IPS-18a (cell line): ENCODE measurements at regions not wholly inside any gene's neighbourhood (a gene's known extent, or its start where the extent isn't known, plus 50 kb on each side); places are given as distances from the start of the nearest gene placed in this dataset.
"Not testable (repeated sequence)": the region's sequence is repeated elsewhere in the genome, so short reads cannot be mapped to it uniquely, and the experiment has no call there.

Experiments
- H3K27ac ChIP-seq: one replicate; pipeline ENCODE4 v1.5.1; 2013; ENCODE audit warnings: low read length
- H3K27me3 ChIP-seq: one replicate; pipeline ENCODE4 v1.6.1; 2013; ENCODE audit warnings: mild to moderate bottlenecking, low read length; ENCODE audit not compliant: control insufficient read depth, insufficient read depth
- H3K36me3 ChIP-seq: one replicate; pipeline ENCODE4 v1.6.1; 2013; ENCODE audit warnings: low read depth, low read length; ENCODE audit not compliant: control insufficient read depth
- H3K4me1 ChIP-seq: one replicate; pipeline ENCODE4 v1.6.1; 2013; ENCODE audit warnings: low read depth, low read length; ENCODE audit not compliant: control insufficient read depth
- H3K4me3 ChIP-seq: one replicate; pipeline ENCODE4 v1.5.1; 2013; ENCODE audit warnings: low read length
- H3K9ac ChIP-seq: one replicate; pipeline ENCODE4 v1.6.1; 2013; ENCODE audit warnings: mild to moderate bottlenecking, low read length, moderate library complexity
- H3K9me3 ChIP-seq: one replicate; pipeline ENCODE4 v1.6.1; 2013; ENCODE audit warnings: low read depth, low read length; ENCODE audit not compliant: control insufficient read depth

DNA sequence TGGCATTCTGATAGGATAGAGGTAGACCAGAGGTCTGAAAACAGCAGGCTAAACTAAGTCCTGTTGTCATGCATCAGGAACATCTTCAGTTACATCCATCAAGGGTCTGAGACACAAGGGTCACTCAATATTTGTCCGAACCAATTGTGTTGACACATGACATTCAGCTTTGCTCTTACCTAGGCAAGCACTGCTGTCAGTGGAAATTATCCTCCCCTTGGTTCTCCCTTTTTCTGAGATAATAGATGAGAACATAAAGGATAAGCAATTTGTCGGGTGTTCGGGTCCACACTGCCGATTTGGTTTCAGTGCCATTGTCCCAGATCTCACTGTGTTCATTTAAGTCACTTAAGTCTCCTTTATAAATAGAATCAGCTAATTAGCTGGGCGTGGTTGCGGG, 148.3 kb upstream of the MSX2 start:
- Histone ChIP-seq H3K27me3 (no peaks in the 10 kb centered on the region), H3K27ac (no peak overlapping the region), H3K4me1 (no peaks in the 10 kb centered on the region), H3K4me3 (no peak overlapping the region), H3K36me3 (no peaks in the 10 kb centered on the region), H3K9me3 (no peaks in the 10 kb centered on the region), H3K9ac (no peak overlapping the region)

DNA sequence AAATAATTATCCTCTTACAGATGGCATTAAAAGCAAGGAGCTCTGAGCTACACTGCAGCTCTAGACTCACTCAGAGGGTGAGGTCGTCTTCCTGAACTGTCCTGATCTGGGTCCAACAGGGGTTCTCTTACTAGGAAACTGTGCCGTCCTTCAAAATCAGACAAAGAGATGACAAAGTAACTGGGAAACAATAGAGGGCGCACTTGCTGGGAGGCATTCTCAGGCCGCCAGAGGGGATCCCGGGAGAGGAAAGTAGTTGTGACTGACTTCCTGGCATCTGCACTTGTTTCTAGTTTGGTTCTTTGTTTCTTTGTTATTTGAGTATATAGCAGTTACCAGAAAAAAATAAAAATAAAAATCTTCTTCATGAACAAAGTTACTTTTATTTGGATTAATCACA, 142.9 kb upstream of the MSX2 start:
- Histone ChIP-seq H3K27me3 (no peaks in the 10 kb centered on the region), H3K4me3 (no peak overlapping the region), H3K9ac (no peak overlapping the region), H3K36me3 (no peaks in the 10 kb centered on the region), H3K9me3 (no peaks in the 10 kb centered on the region), H3K27ac (no peak overlapping the region), H3K4me1 (no peaks in the 10 kb centered on the region)

DNA sequence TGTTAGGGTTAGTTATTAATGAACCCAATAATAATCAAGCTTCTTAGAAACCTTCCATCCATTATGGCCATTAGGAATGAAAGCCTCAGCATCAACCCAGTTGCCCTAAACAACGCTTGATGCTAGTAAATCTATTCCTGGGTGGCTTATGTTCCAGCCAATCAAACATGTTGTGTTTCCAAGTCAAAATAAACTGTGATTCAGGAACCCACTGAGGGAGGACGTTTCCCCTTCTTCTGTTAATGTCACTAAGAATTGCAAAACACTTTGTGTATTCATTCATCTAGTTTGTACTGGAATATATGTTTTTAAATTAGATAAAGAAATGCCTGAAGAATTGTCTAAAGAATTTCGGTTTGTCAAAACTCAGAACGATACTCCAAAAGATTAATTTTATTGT, 142.5 kb upstream of the MSX2 start:
- H3K4me1 ChIP-seq: no peaks in the 10 kb centered on the region
- no peaks in the 10 kb centered on the region for H3K27me3 ChIP-seq
- no peak overlapping the region for H3K27ac ChIP-seq
- no peak overlapping the region for H3K4me3 ChIP-seq
- H3K36me3 ChIP-seq: no peaks in the 10 kb centered on the region
- no peak overlapping the region for H3K9ac ChIP-seq
- H3K9me3 ChIP-seq: no peaks in the 10 kb centered on the region

DNA sequence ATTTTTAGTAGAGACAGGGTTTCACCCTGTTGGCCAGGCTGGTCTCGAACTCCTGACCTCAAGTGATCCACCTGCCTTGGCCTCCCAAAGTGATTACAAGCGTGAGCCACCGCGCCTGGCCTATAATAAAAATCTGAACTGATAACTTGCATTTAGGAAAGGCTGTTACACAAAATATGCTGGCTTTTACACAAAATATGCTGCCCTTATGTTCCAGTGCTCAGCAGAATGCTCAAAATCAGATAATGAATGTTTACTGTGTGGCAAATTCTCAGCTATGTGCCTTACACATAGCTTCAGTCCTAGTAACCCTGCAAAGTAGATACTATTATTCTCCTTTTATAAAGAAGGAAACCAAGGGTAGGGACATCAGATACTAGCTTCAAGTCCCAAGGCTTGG, 141.3 kb upstream of the MSX2 start:
- Histone ChIP-seq H3K4me3 (no peak overlapping the region), H3K9ac (no peak overlapping the region), H3K27me3 (no peaks in the 10 kb centered on the region), H3K9me3 (no peaks in the 10 kb centered on the region), H3K27ac (no peak overlapping the region), H3K36me3 (no peaks in the 10 kb centered on the region), H3K4me1 (no peaks in the 10 kb centered on the region)

DNA sequence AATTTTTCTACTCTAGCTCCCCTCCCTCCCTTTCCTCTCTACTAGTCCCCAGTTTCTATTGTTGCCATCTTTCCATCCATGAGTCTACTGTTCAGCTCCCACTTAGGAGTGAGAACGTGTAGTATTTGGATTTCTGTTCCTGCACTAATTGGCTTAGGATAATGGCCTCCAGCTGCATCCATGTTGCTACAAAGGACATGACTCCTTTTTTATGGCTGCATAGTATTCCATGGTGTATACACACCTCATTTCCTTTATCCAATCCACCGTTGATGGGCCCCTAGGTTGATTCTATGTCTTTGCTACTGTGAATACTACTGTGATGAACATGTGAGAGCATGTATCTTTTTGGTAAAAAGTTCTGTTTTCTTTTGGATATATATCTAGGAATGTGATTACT, 138.9 kb upstream of the MSX2 start:
- H3K36me3 ChIP-seq: no peaks in the 10 kb centered on the region
- no peaks in the 10 kb centered on the region for H3K27me3 ChIP-seq
- H3K9me3 ChIP-seq: no peaks in the 10 kb centered on the region
- H3K4me3 ChIP-seq: no peak overlapping the region
- H3K9ac ChIP-seq: no peak overlapping the region
- no peaks in the 10 kb centered on the region for H3K4me1 ChIP-seq
- H3K27ac ChIP-seq: no peak overlapping the region

DNA sequence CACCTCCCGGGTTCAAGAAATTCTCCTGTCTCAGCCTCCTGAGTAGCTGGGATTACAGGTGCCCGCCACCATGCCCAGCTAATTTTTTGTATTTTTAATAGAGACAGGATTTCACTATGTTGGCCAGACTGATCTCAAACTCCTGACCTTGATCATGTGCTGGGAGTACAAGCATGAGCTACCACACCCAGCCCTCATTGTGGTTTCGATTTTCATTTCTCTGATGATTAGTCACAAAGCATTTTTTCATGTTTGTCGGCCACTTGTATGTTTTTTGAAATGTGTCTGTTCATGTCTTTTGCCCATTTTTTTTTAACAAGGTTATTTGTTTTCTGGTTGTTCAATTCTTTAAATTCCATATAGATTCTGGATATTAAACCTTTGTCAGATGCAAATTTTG, 138.2 kb upstream of the MSX2 start:
- H3K27me3 ChIP-seq, H3K9ac ChIP-seq, H3K9me3 ChIP-seq, H3K27ac ChIP-seq, H3K36me3 ChIP-seq, H3K4me3 ChIP-seq, H3K4me1 ChIP-seq: not testable (repeated sequence)

DNA sequence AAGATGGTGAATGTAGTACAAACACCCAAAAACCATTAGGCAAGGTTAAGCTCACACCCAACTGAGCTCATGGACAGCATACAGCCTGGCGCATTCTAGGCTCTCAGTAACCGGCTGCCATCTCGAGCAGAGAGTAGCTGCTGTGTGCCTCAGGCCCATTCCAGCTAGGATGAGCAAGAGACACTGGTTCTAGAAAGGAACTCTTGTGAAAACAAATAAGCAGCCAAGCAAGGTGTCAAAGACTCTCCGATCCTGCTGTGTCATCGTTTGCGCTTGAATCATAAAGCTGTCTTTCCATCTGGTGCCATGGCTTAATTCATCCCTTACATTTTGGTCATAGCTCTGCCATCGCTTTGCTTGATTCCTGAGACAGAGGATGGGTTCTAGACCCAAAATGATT, 135.4 kb upstream of the MSX2 start:
- no peak overlapping the region for H3K9ac ChIP-seq
- no peaks in the 10 kb centered on the region for H3K27me3 ChIP-seq
- H3K9me3 ChIP-seq: no peaks in the 10 kb centered on the region
- no peak overlapping the region for H3K4me3 ChIP-seq
- no peaks in the 10 kb centered on the region for H3K4me1 ChIP-seq
- H3K36me3 ChIP-seq: no peaks in the 10 kb centered on the region
- no peak overlapping the region for H3K27ac ChIP-seq

DNA sequence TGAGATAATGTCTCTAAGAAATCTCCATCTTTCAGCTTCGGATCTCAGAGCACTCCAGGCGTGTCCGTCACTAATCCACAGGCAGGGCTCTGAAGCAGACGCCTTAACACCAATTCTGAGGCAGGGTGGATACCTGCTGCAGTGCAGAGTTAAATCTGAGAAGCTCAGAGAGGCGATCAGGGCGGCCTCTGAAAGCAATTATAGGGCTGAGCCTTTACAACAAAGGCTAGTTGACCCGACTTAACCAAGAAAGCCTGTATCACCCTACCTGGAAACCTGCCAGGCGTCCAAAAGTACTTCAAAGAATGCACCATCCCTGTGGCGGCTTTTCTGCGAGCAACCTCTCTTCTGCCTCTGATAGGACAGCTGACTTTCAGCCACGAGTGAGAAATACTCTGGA, 134.8 kb upstream of the MSX2 start:
- Histone ChIP-seq H3K27ac (no peak overlapping the region), H3K4me1 (no peaks in the 10 kb centered on the region), H3K9ac (no peak overlapping the region), H3K27me3 (no peaks in the 10 kb centered on the region), H3K4me3 (no peak overlapping the region), H3K9me3 (no peaks in the 10 kb centered on the region), H3K36me3 (no peaks in the 10 kb centered on the region)

DNA sequence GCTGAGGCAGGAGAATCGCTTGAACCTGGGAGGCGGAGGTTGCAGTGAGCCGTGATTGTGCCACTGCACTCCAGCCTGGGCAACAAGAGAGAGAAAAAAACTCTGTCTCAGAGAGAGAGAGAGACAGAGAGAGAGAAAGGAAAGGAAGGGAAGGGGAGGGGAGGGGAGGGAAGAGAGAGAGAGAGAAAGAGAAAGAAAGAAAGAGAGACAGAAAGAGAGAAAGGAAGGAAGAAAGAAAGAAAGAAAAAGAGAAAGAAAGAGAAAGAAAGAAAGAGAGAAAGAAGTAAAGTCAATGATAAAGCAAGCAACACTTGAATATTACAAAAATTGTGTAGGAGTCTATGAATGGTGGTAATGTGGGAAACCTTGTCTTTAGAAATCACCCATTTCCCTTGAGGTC, 133.6 kb upstream of the MSX2 start:
- Histone ChIP-seq H3K9me3 (no peaks in the 10 kb centered on the region), H3K4me1 (no peaks in the 10 kb centered on the region), H3K27me3 (no peaks in the 10 kb centered on the region)

DNA sequence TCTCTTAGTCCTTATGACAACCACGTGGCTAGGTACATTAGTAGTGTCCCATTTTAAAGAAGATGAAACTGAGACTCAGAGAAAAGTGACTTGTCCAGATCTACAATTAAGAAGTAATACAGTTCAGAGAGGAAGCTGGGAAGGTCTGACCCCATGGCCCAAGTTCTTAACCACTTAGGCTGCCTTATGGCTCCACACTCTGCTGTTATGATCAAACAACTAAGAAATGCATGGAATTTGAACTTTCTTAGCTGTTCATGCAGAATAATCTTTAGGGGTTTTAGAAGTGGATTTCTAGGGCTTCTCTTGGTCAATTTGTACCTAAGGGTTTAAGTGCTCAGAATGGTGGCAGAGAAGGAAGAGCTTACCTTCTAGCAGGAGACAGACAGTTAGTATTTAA, 128.0 kb upstream of the MSX2 start:
- Histone ChIP-seq H3K36me3 (no peaks in the 10 kb centered on the region), H3K4me1 (peaks cover 9% of the 10 kb centered on the region), H3K9me3 (no peaks in the 10 kb centered on the region), H3K27ac (no peak overlapping the region), H3K9ac (no peak overlapping the region), H3K27me3 (peaks cover 4% of the 10 kb centered on the region), H3K4me3 (no peak overlapping the region)

More for the DNA sequence above, 133.6 kb upstream of the MSX2 start:
- H3K27ac ChIP-seq: no peak overlapping the region
- no peaks in the 10 kb centered on the region for H3K36me3 ChIP-seq
- no peak overlapping the region for H3K9ac ChIP-seq
- H3K4me3 ChIP-seq: no peak overlapping the region

DNA sequence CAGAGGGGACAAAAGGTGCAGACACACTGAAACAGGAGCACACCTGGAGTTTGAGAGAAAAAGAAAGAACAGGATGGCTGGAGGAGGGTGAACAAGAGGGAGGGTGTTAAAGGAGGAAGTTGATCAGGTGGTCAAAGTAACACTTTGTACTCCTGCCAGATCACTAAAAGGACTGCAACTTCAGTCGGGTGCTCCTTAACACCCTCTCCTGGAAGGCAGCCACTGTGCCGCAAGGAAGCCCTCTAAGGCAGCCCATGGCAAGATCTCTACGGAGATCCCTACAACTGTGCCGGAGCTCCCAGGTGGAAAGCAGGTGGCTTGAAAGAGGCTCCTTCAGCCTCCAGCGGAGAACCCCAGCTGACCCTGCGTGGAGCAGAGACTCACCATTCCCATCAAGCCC, 124.4 kb upstream of the MSX2 start:
- Histone ChIP-seq H3K27ac (no peak overlapping the region), H3K4me1 (peaks cover 9% of the 10 kb centered on the region), H3K9ac (no peak overlapping the region), H3K9me3 (no peaks in the 10 kb centered on the region), H3K27me3 (peaks cover 4% of the 10 kb centered on the region), H3K36me3 (no peaks in the 10 kb centered on the region), H3K4me3 (no peak overlapping the region)

DNA sequence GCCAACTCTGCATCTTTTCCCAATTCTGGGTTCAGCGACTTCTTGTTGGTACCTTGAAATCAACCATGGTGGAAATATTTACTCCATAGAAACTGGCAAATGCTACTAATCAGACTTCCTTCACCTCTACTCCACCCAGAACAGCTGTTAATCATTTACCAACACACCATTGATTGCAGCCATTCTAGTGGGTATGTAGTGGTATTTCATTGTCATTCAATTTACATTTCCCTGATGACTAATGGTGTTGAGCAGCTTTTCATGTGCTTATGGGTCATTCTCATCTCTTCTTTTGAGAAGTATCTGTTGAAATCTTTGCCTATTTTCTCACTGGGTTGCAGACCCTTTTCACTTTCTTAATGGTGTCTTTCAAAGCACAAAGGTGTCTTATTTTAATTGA, 122.4 kb upstream of the MSX2 start:
- H3K27ac ChIP-seq: no peak overlapping the region
- H3K27me3 ChIP-seq: peaks cover 4% of the 10 kb centered on the region
- H3K36me3 ChIP-seq: no peaks in the 10 kb centered on the region
- H3K9me3 ChIP-seq: no peaks in the 10 kb centered on the region
- peaks cover 9% of the 10 kb centered on the region for H3K4me1 ChIP-seq
- H3K9ac ChIP-seq: no peak overlapping the region
- no peak overlapping the region for H3K4me3 ChIP-seq

DNA sequence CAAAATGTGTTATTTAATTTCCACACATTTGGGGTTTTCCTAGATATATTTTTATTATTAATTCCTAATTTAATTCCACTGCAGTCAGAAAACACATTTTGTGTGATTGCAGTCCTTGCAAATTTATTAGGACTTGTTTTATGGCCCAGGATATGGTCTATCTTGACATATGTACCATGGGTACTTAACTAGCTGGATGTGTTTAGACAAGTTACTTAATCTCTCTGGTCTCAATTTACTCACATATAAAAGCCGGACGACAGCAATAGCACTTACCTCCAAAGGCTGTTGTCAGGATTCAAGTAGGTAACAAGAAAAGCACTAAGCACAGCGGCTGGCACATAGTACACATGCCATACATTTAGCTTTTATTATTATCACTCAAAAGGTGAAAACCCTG, 118.2 kb upstream of the MSX2 start:
- Histone ChIP-seq H3K9me3 (no peaks in the 10 kb centered on the region), H3K27ac (no peak overlapping the region), H3K9ac (no peak overlapping the region), H3K27me3 (no peaks in the 10 kb centered on the region), H3K36me3 (no peaks in the 10 kb centered on the region), H3K4me1 (no peaks in the 10 kb centered on the region), H3K4me3 (no peak overlapping the region)
